Adrenal gland (tissue), 9 donors: ENCODE measurements at regions not wholly inside any gene's neighbourhood (a gene's known extent, or its start where the extent isn't known, plus 50 kb on each side); places are given as distances from the start of the nearest gene placed in this dataset.

ENCODE experiments used
- DNase-seq, 7 donors: peaks; one replicate each; pipeline ENCODE4 v3.0.0-alpha.2; 2019 to 2020
- H3K27ac ChIP-seq, 5 donors: fragments of 200-600 bp; sonication (generic) in 4 of 5; 1 replicate in 3 of 5; 2 replicates in 2 of 5; pipeline versions ENCODE4 v1.5.1 to v1.8.0; 2016 to 2020; ENCODE audit warnings: mild to moderate bottlenecking in 1 of 5
- H3K27me3 ChIP-seq: fragments of 200-600 bp; 2 replicates; pipeline ENCODE4 v1.8.0; 2021
- H3K36me3 ChIP-seq, 2 donors: fragments of 200-600 bp; replicated peaks in 1 of 2; 1 replicate in 1 of 2; 2 replicates in 1 of 2; pipeline versions ENCODE4 v1.5.1 to v1.8.0; 2018 to 2022
- H3K4me1 ChIP-seq, 2 donors: fragments of 200-600 bp; replicated peaks in 1 of 2; 1 replicate in 1 of 2; 2 replicates in 1 of 2; pipeline versions ENCODE4 v1.5.1 to v1.8.0; 2018 to 2021
- H3K4me3 ChIP-seq, 4 donors: fragments of 200-600 bp; sonication (generic) in 3 of 4; one replicate each; pipeline ENCODE4 v1.5.1; 2016 to 2018
- H3K9me3 ChIP-seq, 3 donors: fragments of 200-600 bp; sonication (generic) in 1 of 3; replicated peaks in 1 of 3; 1 replicate in 2 of 3; 2 replicates in 1 of 3; pipeline versions ENCODE4 v1.5.1 to v1.8.0; 2016 to 2021
- CTCF ChIP-seq, 6 experiments: fragments of 450-650 bp in 4 of 6; fragments of 200-600 bp in 2 of 6; sonication (generic) in 1 of 6; IDR thresholded peaks; 1 replicate in 5 of 6; 2 replicates in 1 of 6; pipeline versions ENCODE4 v1.5.1 to v1.8.0; 2016 to 2021; ENCODE audit warnings: antibody characterized with exemption in 6 of 6, mild to moderate bottlenecking in 2 of 6, moderate library complexity in 1 of 6
- POLR2A ChIP-seq, 2 donors: fragments of 450-650 bp; IDR thresholded peaks; one replicate each; pipeline ENCODE4 v1.6.1; 2017; ENCODE audit warnings: antibody characterized with exemption in 2 of 2, mild to moderate bottlenecking in 2 of 2, moderate library complexity in 1 of 2
- WGBS, 4 donors: extraction: QIAGEN DNeasy Blood & Tissue Kit in 2 of 4; methylation state at CpG; one replicate each; pipeline versions ENCODE4 v1.1.5 to v1.1.7; 2013 to 2017; 5-methylcytosine and 5-hydroxymethylcytosine counted together
- intact Hi-C, 2 donors: fragments of 100-400 bp; cut with DNase I; formaldehyde crosslinking; loops; one replicate each; pipeline versions ENCODE4 v1.14.1 to v1.15.0; 2022 to 2023
- donor health status: healthy with polysubstance abuse.
- donor health status: Bipolar disorder and iron deficiency.
- donor health status: DM: yes; HTN: yes; CAD: no.
- donor health status: DM: no; HTN: no; CAD: no.
- donor health status: DM: no; HTN: no; CAD: no.

- Histone ChIP-seq H3K4me1 (peaks cover 0 to 12% of the 10 kb centered on the region in 2 donors), H3K27ac (peak overlapping the region in 1 of 5 donors; percentile 86), H3K4me3 (no peak overlapping the region), H3K36me3 (no peaks in the 10 kb centered on the region), H3K27me3 (no peaks in the 10 kb centered on the region), H3K9me3 (no peaks in the 10 kb centered on the region)
- intact Hi-C loops = no loop called here
- TF ChIP-seq POLR2A (IDR thresholded peaks at IDR 0.05) (no peak), CTCF (IDR thresholded peaks at IDR 0.05) (no peak)
- WGBS, 4 donors = 50 to 74% (median 70%) methylated on average over 4 to 20 of the region's 20 CpGs
- DNase-seq = peak in 1 of 7 donors; percentile 21
Measured at GRCh38 chr5:171520300-171521174, 101.1 kb downstream of the FGF18 start.

- Histone ChIP-seq H3K36me3 (no peaks in the 10 kb centered on the region), H3K4me1 (peaks cover 0 to 12% of the 10 kb centered on the region in 2 donors), H3K9me3 (no peaks in the 10 kb centered on the region), H3K27me3 (no peaks in the 10 kb centered on the region), H3K4me3 (no peak overlapping the region), H3K27ac (peak overlapping the region in 2 of 5 donors; percentile 34 to 86)
- peak in 6 of 7 donors; percentile 42 to 81 (median 60) for DNase-seq
- 30 to 60% (median 42%) methylated on average over 1 of the region's 1 CpG for WGBS, 4 donors
- intact Hi-C loops = no loop called here
- TF ChIP-seq POLR2A (IDR thresholded peaks at IDR 0.05) (no peak), CTCF (IDR thresholded peaks at IDR 0.05) (peak in 3 of 6 experiments; percentile 7 to 34 (median 26))
Measured at GRCh38 chr5:171521219-171521633, 101.8 kb downstream of the FGF18 start.

DNA sequence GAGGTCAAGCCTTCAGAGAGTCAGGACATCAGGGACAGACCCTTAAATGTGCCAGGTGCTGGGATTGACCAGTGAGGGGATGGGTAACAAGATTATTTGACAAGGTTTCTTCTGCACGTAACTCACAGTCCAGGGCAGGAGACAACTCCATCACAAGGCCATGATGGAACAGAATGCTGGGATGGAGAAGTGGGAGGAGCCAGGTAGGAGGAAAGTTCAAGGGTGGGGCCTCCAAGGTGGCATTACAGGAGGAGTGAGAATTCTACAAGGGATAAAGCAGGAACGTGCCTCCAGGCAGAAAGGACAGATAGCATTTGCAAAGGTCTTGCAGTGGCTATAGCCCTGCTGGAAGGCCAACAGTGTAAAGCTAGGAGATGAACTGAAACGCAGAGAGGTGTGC is 102.2 kb downstream of the FGF18 start:
- intact Hi-C loops = no loop called here
- 84 to 91% (median 90%) methylated on average over 3 of the region's 3 CpGs for WGBS, 4 donors
- TF ChIP-seq CTCF (IDR thresholded peaks at IDR 0.05) (no peak), POLR2A (IDR thresholded peaks at IDR 0.05) (no peak)
- H3K36me3 ChIP-seq = no peaks in the 10 kb centered on the region
- no peak for DNase-seq
- H3K27me3 ChIP-seq = no peaks in the 10 kb centered on the region
- H3K27ac ChIP-seq = peak overlapping the region in 2 of 5 donors; percentile 34 to 86
- peaks cover 0 to 12% of the 10 kb centered on the region in 2 donors for H3K4me1 ChIP-seq
- H3K4me3 ChIP-seq = no peak overlapping the region
- no peaks in the 10 kb centered on the region for H3K9me3 ChIP-seq

DNA sequence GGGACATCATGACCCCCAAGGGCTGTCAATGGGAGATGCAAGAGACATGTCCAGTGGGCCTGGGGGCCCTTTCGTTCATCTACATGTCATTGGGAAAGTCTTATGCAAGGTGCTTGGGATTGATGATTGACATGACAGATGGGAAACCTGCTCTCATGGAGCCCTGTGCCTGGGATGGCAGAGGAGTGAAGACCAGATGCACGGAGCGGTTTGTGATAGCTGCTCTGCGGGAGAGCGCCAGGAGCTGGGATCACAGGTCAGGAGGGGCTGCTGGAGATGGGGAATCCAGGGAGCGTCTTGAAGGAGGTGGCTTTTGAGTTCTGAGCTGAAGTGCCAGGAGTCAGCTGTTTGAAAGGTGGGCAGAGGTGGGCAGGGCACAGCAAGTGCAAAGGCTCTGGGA is 104.3 kb downstream of the FGF18 start:
- no peak overlapping the region for H3K27ac ChIP-seq
- H3K4me3 ChIP-seq = no peak overlapping the region
- no peaks in the 10 kb centered on the region for H3K27me3 ChIP-seq
- intact Hi-C loops = no loop called here
- 81 to 92% (median 91%) methylated on average over 6 of the region's 6 CpGs for WGBS, 4 donors
- no peaks in the 10 kb centered on the region for H3K9me3 ChIP-seq
- no peaks in the 10 kb centered on the region for H3K36me3 ChIP-seq
- H3K4me1 ChIP-seq = peaks cover 0 to 12% of the 10 kb centered on the region in 2 donors
- DNase-seq = no peak
- TF ChIP-seq POLR2A (IDR thresholded peaks at IDR 0.05) = no peak
